IPS-11a (cell line): ENCODE measurements at regions not wholly inside any gene's neighbourhood (a gene's known extent, or its start where the extent isn't known, plus 50 kb on each side); places are given as distances from the start of the nearest gene placed in this dataset.

Experiments
- H3K4me3 ChIP-seq: one replicate; pipeline ENCODE4 v1.5.1; 2013; ENCODE audit warnings: low read depth, low read length, control low read depth

GRCh38 chr11:116481126-116481675 is 291.6 kb downstream of the BUD13 start:
- no peak overlapping the region for H3K4me3 ChIP-seq

- no peak overlapping the region for H3K4me3 ChIP-seq
These were observed 293.8 kb downstream of the BUD13 start for GRCh38 chr11:116478669-116479668.

- no peak overlapping the region for H3K4me3 ChIP-seq
These were observed 294.6 kb downstream of the BUD13 start for GRCh38 chr11:116478205-116478604.

DNA sequence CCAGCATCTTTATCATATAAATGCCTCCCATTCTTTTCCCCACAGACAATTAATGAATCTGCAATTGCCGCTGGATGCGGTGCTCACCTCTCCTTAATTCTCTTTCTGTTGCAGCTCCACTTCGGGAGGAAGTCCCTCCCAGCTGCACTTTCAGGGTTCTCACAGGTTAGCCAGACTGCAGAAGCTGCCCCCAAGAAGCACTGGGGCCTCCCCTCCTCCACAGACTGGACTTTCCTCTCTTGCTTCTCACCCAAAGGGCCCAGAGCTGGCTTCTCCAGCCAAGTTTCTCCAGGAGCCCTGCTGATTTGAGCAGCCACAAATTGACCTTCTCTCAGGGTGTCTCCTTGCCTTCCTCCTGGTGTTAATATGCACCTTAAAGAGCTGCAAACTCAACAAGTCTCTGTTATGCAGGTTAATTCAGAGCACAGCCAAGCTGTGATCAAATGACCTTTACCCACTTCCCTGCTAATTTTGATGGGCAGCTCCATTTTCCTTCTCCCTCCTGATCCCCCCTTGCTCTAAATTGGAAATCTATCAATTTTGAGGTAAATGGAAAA is 298.9 kb downstream of the BUD13 start:
- no peak overlapping the region for H3K4me3 ChIP-seq

DNA sequence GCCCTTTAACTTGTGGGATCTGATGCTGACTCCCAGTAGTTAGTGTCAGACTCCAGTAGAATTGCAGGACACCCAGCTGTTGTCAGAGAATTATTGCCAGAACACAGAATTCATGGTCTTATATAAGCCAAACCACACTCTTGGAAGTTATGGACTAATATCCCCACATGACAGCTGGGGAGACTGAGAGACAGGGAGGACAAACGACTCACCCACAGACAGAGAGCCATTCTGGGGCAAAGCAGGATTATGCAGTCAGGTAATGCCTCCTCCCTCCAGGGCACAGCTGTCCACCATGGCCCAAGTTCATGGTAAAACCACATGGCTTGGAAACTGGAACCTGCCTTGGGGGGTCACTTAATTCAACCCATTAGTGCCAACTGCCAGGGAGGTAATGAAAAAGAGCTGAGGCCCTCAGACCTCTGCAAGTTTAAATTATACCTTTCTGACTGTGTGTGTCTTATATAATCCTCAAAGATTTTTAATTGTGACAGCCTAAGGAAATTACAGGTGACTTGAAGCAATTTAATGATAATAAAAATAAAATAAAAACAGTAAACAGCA is 299.5 kb downstream of the BUD13 start:
- no peak overlapping the region for H3K4me3 ChIP-seq

DNA sequence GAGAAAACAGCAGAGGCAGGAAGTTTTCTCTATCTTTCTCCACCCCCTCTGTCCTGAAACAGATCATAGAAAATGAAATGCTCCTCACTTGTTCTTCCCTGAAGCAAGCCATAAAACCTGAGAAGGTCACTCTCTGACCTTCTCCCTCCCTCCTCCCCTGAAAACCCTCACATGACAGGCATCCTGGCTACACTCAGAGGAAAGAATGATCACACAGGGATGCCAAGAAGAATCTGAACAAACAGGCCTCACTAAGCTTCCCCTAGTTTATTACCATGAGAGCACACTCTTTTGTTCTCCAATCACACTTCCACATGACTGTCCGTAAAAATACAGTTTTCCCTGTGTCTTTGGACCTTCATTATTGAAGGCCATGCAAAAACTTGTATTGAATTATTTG is 300.1 kb downstream of the BUD13 start:
- no peak overlapping the region for H3K4me3 ChIP-seq

GRCh38 chr11:116471608-116472256 is 301.1 kb downstream of the BUD13 start:
- H3K4me3 ChIP-seq = no peak overlapping the region

- H3K4me3 ChIP-seq = no peak overlapping the region
These were observed 304.1 kb downstream of the BUD13 start for GRCh38 chr11:116468699-116469098.

DNA sequence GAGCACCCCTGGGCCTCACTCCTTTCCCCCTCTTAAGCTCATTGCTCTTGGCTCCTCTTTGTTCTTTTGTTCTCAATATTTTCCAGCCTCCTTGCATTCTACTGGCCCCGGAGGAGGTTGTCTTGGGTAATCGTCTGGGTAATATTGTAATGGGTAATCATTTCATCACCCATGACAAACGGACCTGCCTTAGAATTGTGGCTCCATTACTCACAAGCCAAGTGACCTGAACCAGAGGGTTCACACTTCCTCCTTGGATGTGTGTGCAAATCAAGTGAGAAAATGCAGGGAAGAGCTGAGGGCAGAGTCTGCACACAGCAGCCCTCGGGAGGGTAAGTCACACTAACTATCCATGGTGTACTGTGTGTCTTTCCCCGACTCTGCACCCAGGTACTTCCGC is 305.0 kb downstream of the BUD13 start:
- no peak overlapping the region for H3K4me3 ChIP-seq

DNA sequence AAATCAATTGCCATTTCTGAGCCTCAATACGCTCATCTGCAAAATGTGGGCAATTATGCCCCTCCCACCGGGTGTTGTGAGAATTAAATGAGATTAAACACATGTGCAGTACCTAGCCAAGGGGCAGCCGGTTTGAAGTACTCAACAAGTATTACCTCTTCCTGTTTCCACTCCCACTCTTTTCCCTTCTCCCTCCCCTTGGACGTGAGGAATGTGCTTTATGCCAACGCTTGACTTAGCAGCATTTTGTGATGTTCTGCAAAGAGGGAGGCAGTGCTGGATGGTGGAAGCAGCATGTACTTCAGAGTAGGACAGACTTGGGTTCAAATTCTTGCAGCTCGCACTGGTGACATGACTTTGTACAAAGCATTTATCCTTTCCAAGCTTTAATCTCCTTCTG is 306.0 kb downstream of the BUD13 start:
- H3K4me3 ChIP-seq = no peak overlapping the region

- H3K4me3 ChIP-seq = no peak overlapping the region
These were observed 306.6 kb downstream of the BUD13 start for GRCh38 chr11:116466191-116466590.

- no peak overlapping the region for H3K4me3 ChIP-seq
These were observed 307.7 kb downstream of the BUD13 start for GRCh38 chr11:116465056-116465455.

DNA sequence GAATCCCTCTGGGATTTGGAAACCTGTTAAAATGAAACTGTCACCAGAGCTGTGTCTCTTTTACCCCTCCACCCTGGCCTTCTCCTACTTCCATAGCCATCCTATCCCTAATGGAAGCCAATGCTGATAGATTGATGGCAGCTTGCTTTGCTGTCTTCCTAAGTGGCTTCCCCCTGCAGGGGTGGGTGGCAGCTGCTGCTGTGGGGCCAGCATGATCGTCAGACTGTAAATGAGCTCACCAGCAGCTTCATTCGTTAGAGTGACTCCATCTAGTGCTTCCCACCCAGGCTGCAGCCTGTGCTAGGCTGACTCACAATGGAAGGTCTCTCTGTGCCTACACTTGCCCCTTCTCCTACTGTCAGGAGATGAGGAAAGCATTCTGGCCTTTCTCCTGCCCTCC is 311.0 kb downstream of the BUD13 start:
- no peak overlapping the region for H3K4me3 ChIP-seq

DNA sequence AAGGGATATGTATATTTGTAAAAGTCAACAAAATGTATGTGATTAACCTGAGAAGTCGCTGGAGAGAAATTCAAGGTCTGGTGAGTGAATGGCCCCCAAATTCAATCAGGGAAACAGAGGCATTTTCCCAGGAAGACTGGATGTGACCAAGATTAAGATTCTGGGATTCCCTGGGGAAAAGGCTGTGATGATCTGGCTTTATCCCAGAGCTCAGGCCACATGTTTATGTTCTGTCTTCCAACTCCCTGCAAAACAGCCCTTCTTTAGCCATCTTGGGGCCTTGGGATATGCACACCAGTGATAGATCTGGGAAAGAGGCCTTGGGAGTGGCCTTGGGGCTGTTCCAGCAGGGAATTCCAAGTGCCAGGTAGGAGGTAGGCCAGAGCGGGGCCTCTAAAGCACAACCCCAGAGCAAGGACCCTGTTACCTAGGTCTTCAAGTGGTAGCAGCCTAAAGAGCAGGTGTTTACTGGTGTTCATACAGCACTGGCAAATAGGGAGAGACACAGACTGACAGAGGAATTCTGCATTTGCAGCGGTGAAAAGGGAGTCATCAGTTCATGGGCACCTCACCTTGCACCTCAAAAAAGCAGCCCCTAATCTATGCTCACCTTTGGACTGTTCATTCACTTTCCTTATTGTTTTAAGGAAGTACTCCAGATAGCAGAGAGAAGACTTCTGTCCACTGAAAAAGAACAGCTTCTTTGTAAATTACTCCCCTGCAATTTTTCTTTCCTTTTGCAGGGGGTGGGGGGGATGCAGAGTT is 312.4 kb downstream of the BUD13 start:
- H3K4me3 ChIP-seq = no peak overlapping the region

DNA sequence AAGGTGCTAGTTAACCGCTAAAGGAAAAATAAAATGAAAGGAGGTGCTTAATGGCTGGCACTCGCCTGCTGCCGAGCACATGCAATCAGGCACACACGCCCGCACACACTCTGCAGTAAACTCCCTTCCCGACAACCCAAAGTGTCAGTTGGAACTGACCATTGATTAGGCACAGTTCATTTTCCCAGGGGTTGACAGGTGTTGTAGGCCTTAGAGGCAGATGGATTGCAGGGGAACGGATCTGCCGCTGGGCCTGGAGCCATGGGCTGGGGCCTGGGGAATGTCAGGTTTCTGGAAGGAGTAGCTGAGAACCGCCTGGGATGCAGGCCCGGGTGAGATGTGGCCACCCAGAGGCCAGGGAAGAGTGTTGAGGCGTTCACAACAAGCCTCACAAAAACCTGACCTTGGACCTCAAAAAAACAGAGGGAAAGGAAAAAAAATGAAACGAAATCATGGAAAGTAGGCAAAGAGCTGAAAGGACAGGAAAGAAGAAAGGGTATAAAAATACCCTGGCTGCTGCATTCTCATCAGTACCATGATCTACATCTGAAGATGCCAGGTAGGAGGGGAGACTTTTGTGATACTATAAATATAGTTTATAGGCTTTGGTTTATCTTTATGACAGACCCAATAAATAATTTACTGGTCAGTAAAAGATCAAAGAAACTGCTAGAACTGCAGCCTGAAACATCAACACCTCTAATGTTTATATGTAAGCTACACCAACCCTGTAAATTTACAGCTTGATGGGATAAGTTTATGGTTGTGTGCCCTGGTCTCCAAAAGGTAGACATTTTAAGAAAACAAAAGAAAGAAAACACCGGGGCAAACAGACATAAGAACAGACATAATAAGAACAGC is 313.4 kb downstream of the BUD13 start:
- H3K4me3 ChIP-seq = no peak overlapping the region

DNA sequence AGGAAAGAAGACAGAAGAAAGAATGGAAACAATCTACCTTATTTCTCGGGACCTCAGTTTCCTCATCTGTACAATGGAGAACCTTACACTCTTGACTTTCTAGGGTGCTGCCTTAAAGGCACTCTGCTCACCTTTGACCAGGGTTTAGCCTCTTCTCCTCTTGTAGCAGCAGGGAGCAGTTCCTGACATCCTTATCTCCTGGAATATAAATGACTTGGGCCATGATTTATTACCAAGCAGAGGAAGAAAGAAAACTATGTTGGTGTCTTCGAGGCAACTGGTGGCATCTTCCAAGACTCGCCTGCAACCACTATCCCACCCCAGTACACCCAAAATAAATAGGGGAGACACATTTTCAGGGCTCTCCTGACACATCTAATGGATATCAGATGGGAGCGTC is 314.2 kb downstream of the BUD13 start:
- no peak overlapping the region for H3K4me3 ChIP-seq

DNA sequence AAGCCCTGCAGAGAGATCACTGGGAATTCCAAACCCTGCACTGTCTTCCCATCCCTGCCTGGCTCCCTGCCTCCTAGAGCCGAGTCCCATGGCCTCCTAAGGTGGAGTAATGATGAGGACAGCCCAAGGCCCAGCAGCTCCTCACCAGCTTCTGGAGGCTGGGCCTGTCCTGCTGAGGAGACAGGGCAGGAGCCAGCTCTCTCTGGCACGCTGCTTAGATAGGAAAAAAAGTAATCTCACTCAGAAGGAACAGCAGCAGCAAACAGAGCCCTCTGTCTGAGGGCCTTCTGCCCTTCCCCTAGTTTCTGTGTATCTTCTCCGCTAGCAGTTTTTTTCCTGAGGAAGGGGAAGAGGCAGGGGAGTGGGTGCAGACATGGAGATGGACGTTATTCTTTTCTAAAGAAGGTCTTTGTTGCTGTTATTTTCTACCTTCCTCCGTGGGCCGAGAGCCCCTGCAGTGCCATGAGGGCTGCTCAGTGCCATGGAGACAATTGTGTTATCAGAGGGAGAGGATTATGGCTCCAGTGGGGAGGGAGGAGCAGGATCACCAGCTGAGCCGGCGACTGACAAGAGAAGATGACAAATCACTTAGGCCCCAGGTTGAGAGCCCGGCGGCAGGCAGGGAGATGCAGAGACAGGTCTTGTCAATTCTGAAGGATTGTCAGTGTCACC is 315.3 kb downstream of the BUD13 start:
- no peak overlapping the region for H3K4me3 ChIP-seq

- H3K4me3 ChIP-seq = no peak overlapping the region
These were observed 317.8 kb downstream of the BUD13 start for GRCh38 chr11:116454951-116455350.

GRCh38 chr11:116454020-116454645 is 318.7 kb downstream of the BUD13 start:
- H3K4me3 ChIP-seq = no peak overlapping the region
